ENCODE measurements at regions not wholly inside any gene's neighbourhood (a gene's known extent, or its start where the extent isn't known, plus 50 kb on each side); places are given as distances from the start of the nearest gene placed in this dataset.

DNA sequence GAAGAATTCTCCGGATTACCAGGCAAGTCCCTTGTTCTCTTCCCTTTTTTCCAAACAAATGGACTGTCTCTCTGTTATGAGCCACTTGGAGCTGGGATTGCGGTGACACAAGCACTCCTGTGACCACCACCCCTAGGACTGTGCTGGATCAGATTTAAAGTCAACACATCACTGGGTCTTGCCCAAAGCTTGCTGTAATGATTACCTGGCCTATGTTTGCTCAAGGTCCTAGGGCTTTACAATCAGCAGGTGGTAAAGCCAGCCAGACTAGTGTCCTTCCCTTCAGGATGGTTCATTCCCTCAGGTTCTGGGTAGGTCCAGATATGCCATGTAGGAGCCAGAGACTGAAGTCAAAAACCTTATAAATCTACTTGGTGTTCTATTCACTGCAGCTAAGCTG lies 144.7 kb downstream of the COX18 start:
- Histone ChIP-seq H3K27me3 (no peaks in the 10 kb centered on the region), H3K27ac (no peak overlapping the region), H3K4me3 (no peak overlapping the region), H3K9me3 (no peaks in the 10 kb centered on the region), H3K36me3 (no peaks in the 10 kb centered on the region), H3K4me1 (no peaks in the 10 kb centered on the region)
- no peak for DNase-seq
- TF ChIP-seq, protein P1, sequence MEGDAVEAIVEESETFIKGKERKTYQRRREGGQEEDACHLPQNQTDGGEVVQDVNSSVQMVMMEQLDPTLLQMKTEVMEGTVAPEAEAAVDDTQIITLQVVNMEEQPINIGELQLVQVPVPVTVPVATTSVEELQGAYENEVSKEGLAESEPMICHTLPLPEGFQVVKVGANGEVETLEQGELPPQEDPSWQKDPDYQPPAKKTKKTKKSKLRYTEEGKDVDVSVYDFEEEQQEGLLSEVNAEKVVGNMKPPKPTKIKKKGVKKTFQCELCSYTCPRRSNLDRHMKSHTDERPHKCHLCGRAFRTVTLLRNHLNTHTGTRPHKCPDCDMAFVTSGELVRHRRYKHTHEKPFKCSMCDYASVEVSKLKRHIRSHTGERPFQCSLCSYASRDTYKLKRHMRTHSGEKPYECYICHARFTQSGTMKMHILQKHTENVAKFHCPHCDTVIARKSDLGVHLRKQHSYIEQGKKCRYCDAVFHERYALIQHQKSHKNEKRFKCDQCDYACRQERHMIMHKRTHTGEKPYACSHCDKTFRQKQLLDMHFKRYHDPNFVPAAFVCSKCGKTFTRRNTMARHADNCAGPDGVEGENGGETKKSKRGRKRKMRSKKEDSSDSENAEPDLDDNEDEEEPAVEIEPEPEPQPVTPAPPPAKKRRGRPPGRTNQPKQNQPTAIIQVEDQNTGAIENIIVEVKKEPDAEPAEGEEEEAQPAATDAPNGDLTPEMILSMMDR (IDR thresholded peaks at IDR 0.05): no peak
- no peak for TF ChIP-seq POLR2A (IDR thresholded peaks at IDR 0.05)

DNA sequence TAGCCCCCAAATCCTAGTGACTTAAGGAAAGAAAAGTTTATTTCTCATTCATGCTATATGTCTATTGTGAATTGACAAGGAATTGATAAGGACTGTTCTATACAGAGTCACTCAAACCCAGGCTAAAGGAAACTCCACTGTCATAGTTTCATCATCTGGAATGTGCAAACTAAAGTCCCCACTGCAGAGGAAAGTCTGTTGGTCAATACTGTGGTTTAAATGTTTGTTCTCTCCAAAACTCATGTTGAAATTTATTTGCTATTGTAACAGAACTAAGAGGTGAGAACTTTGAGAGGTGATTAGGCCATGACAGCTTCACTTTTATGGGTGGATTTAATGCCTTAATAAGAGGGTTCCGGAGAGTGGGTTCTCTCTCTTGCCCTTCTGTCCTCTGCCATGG lies 149.6 kb downstream of the COX18 start:
- Histone ChIP-seq H3K36me3 (no peaks in the 10 kb centered on the region), H3K4me1 (no peaks in the 10 kb centered on the region), H3K4me3 (no peak overlapping the region), H3K9me3 (no peaks in the 10 kb centered on the region), H3K27ac (no peak overlapping the region), H3K27me3 (no peaks in the 10 kb centered on the region)
- no peak for TF ChIP-seq POLR2A (IDR thresholded peaks at IDR 0.05)
- TF ChIP-seq, protein P1 (IDR thresholded peaks at IDR 0.05): no peak
- no peak for DNase-seq

DNA sequence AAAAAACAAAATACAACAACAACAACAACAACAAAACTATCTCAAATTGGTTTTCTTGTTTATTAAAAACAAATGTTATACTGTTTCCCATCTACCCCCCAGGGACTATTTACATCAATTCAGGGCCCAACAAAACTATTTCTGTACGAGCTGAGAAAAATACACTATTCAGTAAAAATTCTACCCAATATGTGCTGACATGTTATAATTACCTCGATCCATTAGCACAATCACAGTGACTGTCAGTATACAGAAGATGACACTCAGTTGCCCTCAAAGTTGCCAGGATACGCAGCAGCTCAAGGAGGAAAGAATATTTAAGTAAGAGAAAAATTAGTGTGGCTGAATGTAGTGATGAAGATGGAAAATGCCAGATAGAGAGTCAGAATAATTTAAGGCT lies 150.1 kb downstream of the COX18 start:
- no peaks in the 10 kb centered on the region for H3K36me3 ChIP-seq
- DNase-seq: no peak
- no peaks in the 10 kb centered on the region for H3K4me1 ChIP-seq
- H3K27ac ChIP-seq: no peak overlapping the region
- no peaks in the 10 kb centered on the region for H3K9me3 ChIP-seq
- no peaks in the 10 kb centered on the region for H3K27me3 ChIP-seq
- no peak for TF ChIP-seq POLR2A (IDR thresholded peaks at IDR 0.05)
- TF ChIP-seq, protein P1 (IDR thresholded peaks at IDR 0.05): no peak
- H3K4me3 ChIP-seq: no peak overlapping the region

DNA sequence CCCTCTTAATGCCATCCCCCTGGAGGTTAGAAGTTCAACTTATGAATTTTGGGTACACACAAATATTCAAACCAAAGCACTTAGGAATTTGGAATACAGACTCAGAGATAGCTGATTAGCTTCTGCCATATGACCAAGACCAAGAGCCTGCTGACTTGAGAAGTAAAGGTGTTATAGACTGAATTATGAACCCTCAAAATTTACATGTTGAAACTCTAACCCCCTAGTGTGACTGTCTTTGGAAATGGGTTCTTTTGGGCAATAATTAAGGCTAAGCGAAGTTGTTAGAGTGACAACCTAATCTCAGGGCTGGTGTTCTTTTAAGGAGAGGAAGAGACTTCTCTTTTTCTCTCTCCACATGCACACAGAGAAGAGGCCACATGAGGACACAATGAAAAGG lies 151.2 kb downstream of the COX18 start:
- DNase-seq: no peak
- Histone ChIP-seq H3K27ac (no peak overlapping the region), H3K36me3 (no peaks in the 10 kb centered on the region), H3K27me3 (no peaks in the 10 kb centered on the region), H3K9me3 (no peaks in the 10 kb centered on the region), H3K4me1 (no peaks in the 10 kb centered on the region), H3K4me3 (no peak overlapping the region)
- no peak for TF ChIP-seq POLR2A (IDR thresholded peaks at IDR 0.05)
- TF ChIP-seq, protein P1 (IDR thresholded peaks at IDR 0.05): no peak

DNA sequence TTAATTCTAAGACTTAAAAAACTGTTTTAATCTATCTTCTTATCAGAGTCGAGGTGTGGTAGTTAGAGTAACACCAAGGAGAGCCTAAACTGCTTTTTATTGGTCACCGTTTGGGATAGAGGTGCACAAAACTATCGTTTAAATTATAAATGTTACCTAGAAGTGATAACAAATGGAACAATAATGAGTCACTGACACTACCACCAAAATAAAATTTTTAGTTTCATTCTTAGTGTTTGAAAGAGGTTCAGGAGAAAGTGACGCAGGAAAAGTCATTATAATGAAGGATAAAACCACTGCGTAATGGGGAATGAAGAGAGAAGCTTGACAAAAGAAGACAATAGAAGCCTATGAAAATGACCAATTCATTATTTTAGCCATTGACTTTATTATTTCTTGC lies 158.2 kb downstream of the COX18 start:
- Histone ChIP-seq H3K27ac (no peak overlapping the region), H3K4me1 (no peaks in the 10 kb centered on the region), H3K36me3 (no peaks in the 10 kb centered on the region), H3K27me3 (no peaks in the 10 kb centered on the region), H3K9me3 (no peaks in the 10 kb centered on the region), H3K4me3 (no peak overlapping the region)
- no peak for TF ChIP-seq POLR2A (IDR thresholded peaks at IDR 0.05)
- TF ChIP-seq, protein P1 (IDR thresholded peaks at IDR 0.05): no peak
- DNase-seq: no peak

DNA sequence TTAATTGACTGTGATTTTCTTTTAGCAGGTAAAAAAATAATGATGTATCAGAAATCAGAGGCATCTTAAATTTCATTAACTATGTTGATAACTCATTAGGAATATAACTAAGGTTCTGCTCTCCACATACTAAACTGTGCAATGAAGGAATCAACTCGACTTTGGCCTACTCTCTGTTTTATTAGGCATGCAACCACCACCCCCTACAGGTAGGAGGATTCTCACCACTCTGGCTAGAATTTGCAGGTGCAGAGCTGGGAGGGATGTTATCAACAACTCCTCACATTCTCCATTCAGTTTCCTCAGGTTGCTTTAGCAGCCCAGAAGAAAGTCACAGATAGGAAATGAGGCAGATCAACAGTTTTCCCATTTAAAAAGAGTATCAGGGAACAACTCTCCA lies 160.1 kb downstream of the COX18 start:
- no peak for TF ChIP-seq POLR2A (IDR thresholded peaks at IDR 0.05)
- TF ChIP-seq, protein P1 (IDR thresholded peaks at IDR 0.05): no peak
- H3K4me1 ChIP-seq: no peaks in the 10 kb centered on the region
- DNase-seq: no peak
- H3K27ac ChIP-seq: no peak overlapping the region
- H3K4me3 ChIP-seq: no peak overlapping the region
- no peaks in the 10 kb centered on the region for H3K36me3 ChIP-seq
- H3K27me3 ChIP-seq: no peaks in the 10 kb centered on the region
- H3K9me3 ChIP-seq: no peaks in the 10 kb centered on the region

All from Peyer's patch (tissue), 4 donors.